ENCODE measurements at regions not wholly inside any gene's neighbourhood (a gene's known extent, or its start where the extent isn't known, plus 50 kb on each side); places are given as distances from the start of the nearest gene placed in this dataset.

- no peak for TF ChIP-seq GABPA (IDR thresholded peaks at IDR 0.05; ENCODE audit: low read depth)
- TF ChIP-seq CTCF (IDR thresholded peaks at IDR 0.05; ENCODE audit: insufficient read depth, low read length), result no peak
- no peak for TF ChIP-seq POLR2AphosphoS5 (IDR thresholded peaks at IDR 0.05; ENCODE audit: low read depth)
- no peak for TF ChIP-seq REST (IDR thresholded peaks at IDR 0.05; ENCODE audit: insufficient replicate concordance, low read depth)
- no peak for TF ChIP-seq SPI1 (IDR thresholded peaks at IDR 0.05; ENCODE audit: borderline replicate concordance, low read depth)
These were observed 166.9 kb upstream of the TNFAIP3 start for GRCh38 chr6:137700161-137700560.

Measured in HL-60 (cell line).